Activated naive CD8-positive, alpha-beta T cell treated with anti-CD3 and anti-CD28 coated beads, Interleukin-2, amount 50 U/mL, for 24 hours (primary cell): ENCODE measurements at regions not wholly inside any gene's neighbourhood (a gene's known extent, or its start where the extent isn't known, plus 50 kb on each side); places are given as distances from the start of the nearest gene placed in this dataset.

Experiments
- ATAC-seq: fragments of 150-1000 bp; cut with Tn5 transposase; one replicate; pipeline ENCODE4 v1.10.0; 2021
- DNase-seq: peaks from one replicate; pipeline ENCODE4 v3.0.0; 2021
- H3K27ac Mint-ChIP-seq: one replicate; pipeline ENCODE4 v1.8.0; 2021; ENCODE audit warnings: mild to moderate bottlenecking, mixed read lengths
- H3K27me3 Mint-ChIP-seq: one replicate; pipeline ENCODE4 v1.8.0; 2021; ENCODE audit warnings: mixed read lengths
- H3K36me3 Mint-ChIP-seq: one replicate; pipeline ENCODE4 v1.8.0; 2021; ENCODE audit warnings: low read depth, mixed read lengths
- H3K4me1 Mint-ChIP-seq: one replicate; pipeline ENCODE4 v1.8.0; 2021; ENCODE audit warnings: mixed read lengths
- H3K4me3 Mint-ChIP-seq: one replicate; pipeline ENCODE4 v1.8.0; 2021; ENCODE audit warnings: mild to moderate bottlenecking, moderate library complexity, mixed read lengths
- H3K9me3 Mint-ChIP-seq: one replicate; pipeline ENCODE4 v1.8.0; 2021; ENCODE audit warnings: mixed read lengths

DNA sequence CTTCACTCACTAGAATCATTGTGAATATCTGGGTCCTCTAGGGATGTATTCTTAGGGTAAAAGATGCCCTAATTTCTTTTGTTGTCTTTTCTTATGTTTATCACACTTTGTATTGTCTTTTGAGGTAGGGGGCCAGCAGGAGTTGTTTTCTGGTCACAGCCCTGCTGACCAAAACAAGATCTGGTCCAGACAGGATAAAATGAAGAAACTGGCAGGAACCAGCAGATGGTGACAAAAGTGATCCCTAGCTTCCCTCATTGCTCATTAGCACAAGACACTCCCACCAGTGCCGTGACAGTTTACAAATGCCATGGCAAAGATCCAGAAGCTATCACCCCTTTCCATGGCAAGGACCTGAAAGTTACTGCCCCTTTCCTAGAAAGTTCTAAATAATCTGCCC is 81.7 kb upstream of the CCDC85A start:
- no peaks in the 10 kb centered on the region for H3K4me1 Mint-ChIP-seq
- no peak overlapping the region for H3K27ac Mint-ChIP-seq
- no peaks in the 10 kb centered on the region for H3K36me3 Mint-ChIP-seq
- DNase-seq = no peak
- ATAC-seq = no peak
- H3K27me3 Mint-ChIP-seq = peaks cover 3% of the 10 kb centered on the region
- no peaks in the 10 kb centered on the region for H3K9me3 Mint-ChIP-seq
- no peak overlapping the region for H3K4me3 Mint-ChIP-seq

DNA sequence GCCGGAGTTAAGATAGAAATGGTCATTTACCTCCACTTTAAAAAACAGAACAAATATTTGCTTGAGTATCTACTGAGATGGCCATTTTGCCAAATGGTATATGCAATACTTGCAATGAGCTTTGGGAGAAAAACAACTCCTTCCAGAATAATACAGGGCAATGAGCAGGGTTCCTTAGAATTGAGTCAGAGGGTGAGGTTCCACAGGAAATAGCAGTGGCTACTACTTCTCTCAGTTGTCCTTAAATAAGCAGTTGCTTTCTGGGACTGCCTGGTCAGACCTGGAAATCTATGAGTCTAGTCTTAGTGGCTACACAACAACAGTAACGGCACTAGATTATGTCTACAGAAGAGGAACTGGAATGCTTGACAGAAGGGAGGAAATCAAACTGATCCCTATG is 80.9 kb upstream of the CCDC85A start:
- H3K4me3 Mint-ChIP-seq = no peak overlapping the region
- no peak for DNase-seq
- no peaks in the 10 kb centered on the region for H3K9me3 Mint-ChIP-seq

DNA sequence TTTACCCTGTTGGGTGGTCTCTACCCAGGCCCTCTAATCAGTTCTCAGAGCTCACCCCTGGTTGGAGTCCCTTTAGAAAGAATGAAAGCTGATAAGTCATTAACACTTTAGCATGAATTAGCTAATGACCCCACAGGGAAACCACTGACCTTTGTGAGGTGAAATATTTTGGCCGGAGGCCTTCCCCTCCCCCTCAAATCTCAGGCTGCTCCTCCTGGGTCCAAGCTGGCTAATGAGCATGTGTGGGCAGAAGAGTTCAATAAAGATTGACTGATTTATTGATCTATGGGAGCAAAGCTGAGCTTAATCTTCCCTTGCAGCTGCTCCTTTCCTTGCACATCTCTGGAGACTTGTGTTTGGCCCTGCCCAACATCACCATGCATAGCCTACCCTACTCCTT is 78.8 kb upstream of the CCDC85A start:
- DNase-seq (no peak), ATAC-seq (no peak)
- no peak overlapping the region for H3K4me3 Mint-ChIP-seq
- H3K36me3 Mint-ChIP-seq = no peaks in the 10 kb centered on the region
- peaks cover 3% of the 10 kb centered on the region for H3K27me3 Mint-ChIP-seq
- no peaks in the 10 kb centered on the region for H3K9me3 Mint-ChIP-seq
- no peaks in the 10 kb centered on the region for H3K4me1 Mint-ChIP-seq
- no peak overlapping the region for H3K27ac Mint-ChIP-seq

More for the DNA sequence above, 80.9 kb upstream of the CCDC85A start:
- no peaks in the 10 kb centered on the region for H3K36me3 Mint-ChIP-seq
- peaks cover 3% of the 10 kb centered on the region for H3K27me3 Mint-ChIP-seq
- ATAC-seq = no peak
- H3K4me1 Mint-ChIP-seq = no peaks in the 10 kb centered on the region
- no peak overlapping the region for H3K27ac Mint-ChIP-seq

- Mint-ChIP-seq H3K4me3 (no peak overlapping the region), H3K4me1 (no peaks in the 10 kb centered on the region), H3K27me3 (peaks cover 5% of the 10 kb centered on the region), H3K36me3 (no peaks in the 10 kb centered on the region), H3K27ac (no peak overlapping the region), H3K9me3 (no peaks in the 10 kb centered on the region)
- ATAC-seq (no peak), DNase-seq (no peak)
Measured at GRCh38 chr2:56107502-56108220, 76.1 kb upstream of the CCDC85A start.

GRCh38 chr2:56108806-56109205 is 75.0 kb upstream of the CCDC85A start:
- Mint-ChIP-seq H3K4me1 (no peaks in the 10 kb centered on the region), H3K36me3 (no peaks in the 10 kb centered on the region), H3K27ac (no peak overlapping the region), H3K4me3 (no peak overlapping the region), H3K27me3 (peaks cover 3% of the 10 kb centered on the region), H3K9me3 (no peaks in the 10 kb centered on the region)
- ATAC-seq (no peak), DNase-seq (no peak)

DNA sequence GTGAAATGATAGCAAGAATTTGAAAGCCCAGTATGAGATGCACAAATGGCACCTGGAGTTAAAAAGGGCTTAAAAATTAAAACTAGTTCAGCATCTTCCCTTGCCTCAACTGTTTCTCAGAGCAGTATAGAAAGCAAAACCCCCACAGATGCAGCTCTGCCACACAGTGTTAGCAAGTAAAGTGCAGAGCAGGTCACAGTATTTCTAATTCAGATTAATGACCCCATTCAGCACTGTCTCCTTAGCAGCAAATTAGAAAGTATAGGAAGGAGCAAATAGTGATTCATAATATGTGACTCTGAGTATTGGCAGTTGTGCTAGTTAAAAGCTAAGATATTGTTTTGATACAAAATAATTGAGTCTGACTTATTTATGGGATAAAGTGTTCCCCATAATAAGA is 73.8 kb upstream of the CCDC85A start:
- H3K27me3 Mint-ChIP-seq = peaks cover 2% of the 10 kb centered on the region
- H3K27ac Mint-ChIP-seq = no peak overlapping the region
- DNase-seq (no peak), ATAC-seq (no peak)
- H3K4me3 Mint-ChIP-seq = no peak overlapping the region
- no peaks in the 10 kb centered on the region for H3K4me1 Mint-ChIP-seq
- no peaks in the 10 kb centered on the region for H3K36me3 Mint-ChIP-seq
- no peaks in the 10 kb centered on the region for H3K9me3 Mint-ChIP-seq

DNA sequence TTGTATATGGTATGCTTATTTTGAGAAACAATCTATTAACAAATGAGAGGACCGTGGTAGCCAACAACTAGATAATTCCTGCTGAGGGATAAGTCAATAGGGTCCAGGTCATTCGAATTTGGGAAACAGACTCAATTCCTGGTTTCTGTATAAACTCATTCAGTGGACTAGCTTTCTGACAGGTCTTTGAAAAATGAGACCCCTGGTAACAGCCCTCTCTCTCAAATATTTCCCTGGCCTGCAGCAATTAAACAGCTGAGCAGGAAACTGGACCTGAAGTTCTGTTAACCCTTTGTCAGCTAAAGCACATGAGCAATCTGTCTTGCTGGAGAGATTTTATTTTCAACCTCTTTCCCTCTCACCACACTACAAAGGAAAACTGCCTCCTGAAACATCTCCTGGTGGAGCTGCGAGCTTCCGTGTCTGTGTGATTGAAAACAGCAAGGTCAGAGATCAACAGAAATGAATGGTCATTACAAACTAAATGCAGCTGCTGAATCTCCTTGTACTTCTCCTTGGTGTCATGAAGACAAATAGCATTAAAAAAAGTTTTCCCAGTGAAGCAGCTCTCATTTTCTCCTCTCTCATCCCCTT is 70.3 kb upstream of the CCDC85A start:
- no peak for DNase-seq
- H3K4me3 Mint-ChIP-seq = no peak overlapping the region
- no peaks in the 10 kb centered on the region for H3K36me3 Mint-ChIP-seq
- no peaks in the 10 kb centered on the region for H3K4me1 Mint-ChIP-seq
- peaks cover 2% of the 10 kb centered on the region for H3K27me3 Mint-ChIP-seq
- peaks cover under 1% of the 10 kb centered on the region for H3K9me3 Mint-ChIP-seq
- ATAC-seq = no peak
- no peak overlapping the region for H3K27ac Mint-ChIP-seq

- Mint-ChIP-seq H3K27ac (no peak overlapping the region), H3K36me3 (no peaks in the 10 kb centered on the region), H3K4me1 (no peaks in the 10 kb centered on the region), H3K27me3 (no peaks in the 10 kb centered on the region), H3K4me3 (no peak overlapping the region), H3K9me3 (peaks cover 3% of the 10 kb centered on the region)
- no peak for DNase-seq
- ATAC-seq = no peak
Measured at GRCh38 chr2:56117764-56118163, 66.0 kb upstream of the CCDC85A start.

- Mint-ChIP-seq H3K4me3 (no peak overlapping the region), H3K36me3 (no peaks in the 10 kb centered on the region), H3K4me1 (no peaks in the 10 kb centered on the region), H3K9me3 (peaks cover 3% of the 10 kb centered on the region), H3K27ac (no peak overlapping the region), H3K27me3 (no peaks in the 10 kb centered on the region)
- no peak for ATAC-seq
- DNase-seq = no peak
Measured at GRCh38 chr2:56118474-56118873, 65.3 kb upstream of the CCDC85A start.

GRCh38 chr2:56121995-56122394 is 61.8 kb upstream of the CCDC85A start:
- no peaks in the 10 kb centered on the region for H3K36me3 Mint-ChIP-seq
- DNase-seq (no peak), ATAC-seq (no peak)
- H3K27me3 Mint-ChIP-seq = no peaks in the 10 kb centered on the region
- no peaks in the 10 kb centered on the region for H3K4me1 Mint-ChIP-seq
- no peak overlapping the region for H3K4me3 Mint-ChIP-seq
- peaks cover 3% of the 10 kb centered on the region for H3K9me3 Mint-ChIP-seq
- no peak overlapping the region for H3K27ac Mint-ChIP-seq

GRCh38 chr2:56123538-56123937 is 60.3 kb upstream of the CCDC85A start:
- no peaks in the 10 kb centered on the region for H3K36me3 Mint-ChIP-seq
- DNase-seq = no peak
- peak; percentile 10 for ATAC-seq
- no peaks in the 10 kb centered on the region for H3K4me1 Mint-ChIP-seq
- no peak overlapping the region for H3K4me3 Mint-ChIP-seq
- H3K9me3 Mint-ChIP-seq = peaks cover 1% of the 10 kb centered on the region
- H3K27ac Mint-ChIP-seq = no peak overlapping the region
- H3K27me3 Mint-ChIP-seq = no peaks in the 10 kb centered on the region

DNA sequence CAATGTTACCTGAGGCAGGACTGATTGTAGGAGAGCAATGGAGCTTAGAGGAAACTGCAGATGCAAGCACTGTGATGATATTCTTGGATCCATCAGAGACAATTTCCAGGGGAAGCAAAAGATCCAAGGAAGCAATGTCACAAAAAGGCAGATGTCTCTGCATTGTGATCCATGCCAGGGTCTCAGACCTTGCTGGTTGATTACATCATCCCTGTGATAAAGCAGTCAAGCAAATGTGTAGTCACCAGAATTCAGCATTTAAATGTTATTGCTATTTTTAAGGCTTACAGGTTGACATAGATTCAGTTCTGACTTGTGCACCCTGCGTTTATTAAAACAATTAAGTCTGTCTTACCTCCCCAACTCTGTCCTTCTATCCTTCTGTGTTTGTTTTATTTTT is 56.8 kb upstream of the CCDC85A start:
- no peaks in the 10 kb centered on the region for H3K36me3 Mint-ChIP-seq
- no peaks in the 10 kb centered on the region for H3K4me1 Mint-ChIP-seq
- no peak for ATAC-seq
- H3K27me3 Mint-ChIP-seq = no peaks in the 10 kb centered on the region
- no peaks in the 10 kb centered on the region for H3K9me3 Mint-ChIP-seq
- DNase-seq = no peak
- H3K4me3 Mint-ChIP-seq = no peak overlapping the region
- H3K27ac Mint-ChIP-seq = no peak overlapping the region

DNA sequence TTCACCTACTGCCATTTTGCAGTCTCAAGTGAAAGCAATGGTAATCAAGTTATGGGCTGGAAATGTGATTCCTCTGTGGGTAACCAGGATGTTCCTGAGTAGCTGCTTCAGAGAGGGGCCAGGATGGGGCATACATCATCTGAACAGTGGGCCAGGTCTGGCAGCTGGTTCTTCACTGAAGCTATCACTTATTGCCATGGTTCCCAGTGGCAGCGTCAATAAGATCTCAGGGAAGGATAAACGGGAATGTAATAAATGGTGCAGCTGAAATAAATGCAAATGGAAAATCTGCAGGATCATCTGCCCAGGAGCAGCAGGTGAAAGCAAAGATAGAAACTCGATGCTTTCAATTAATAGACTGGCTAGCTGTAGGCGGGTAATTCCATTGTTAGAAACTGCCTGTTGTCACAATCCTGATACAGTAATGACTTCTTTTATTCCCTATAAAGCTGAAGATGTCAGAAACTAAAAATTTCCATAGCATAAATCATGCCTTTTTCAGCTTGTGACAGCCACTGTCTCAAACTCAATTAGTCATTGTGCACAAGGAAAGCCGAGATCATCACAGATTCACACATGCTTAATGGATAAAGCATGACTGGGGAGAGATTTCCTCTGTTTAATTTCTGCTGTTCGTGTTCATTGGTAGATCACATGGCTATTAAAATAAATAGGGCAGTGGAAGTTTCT is 56.2 kb upstream of the CCDC85A start:
- Mint-ChIP-seq H3K27me3 (peaks cover 2% of the 10 kb centered on the region), H3K27ac (no peak overlapping the region), H3K9me3 (no peaks in the 10 kb centered on the region), H3K4me1 (no peaks in the 10 kb centered on the region), H3K36me3 (no peaks in the 10 kb centered on the region), H3K4me3 (no peak overlapping the region)
- DNase-seq (no peak), ATAC-seq (no peak)

- no peak overlapping the region for H3K4me3 Mint-ChIP-seq
- no peaks in the 10 kb centered on the region for H3K9me3 Mint-ChIP-seq
- H3K36me3 Mint-ChIP-seq = no peaks in the 10 kb centered on the region
- H3K27me3 Mint-ChIP-seq = peaks cover 2% of the 10 kb centered on the region
- ATAC-seq = no peak
- H3K4me1 Mint-ChIP-seq = no peaks in the 10 kb centered on the region
- no peak for DNase-seq
- no peak overlapping the region for H3K27ac Mint-ChIP-seq
Measured at GRCh38 chr2:56128235-56128634, 55.6 kb upstream of the CCDC85A start.

DNA sequence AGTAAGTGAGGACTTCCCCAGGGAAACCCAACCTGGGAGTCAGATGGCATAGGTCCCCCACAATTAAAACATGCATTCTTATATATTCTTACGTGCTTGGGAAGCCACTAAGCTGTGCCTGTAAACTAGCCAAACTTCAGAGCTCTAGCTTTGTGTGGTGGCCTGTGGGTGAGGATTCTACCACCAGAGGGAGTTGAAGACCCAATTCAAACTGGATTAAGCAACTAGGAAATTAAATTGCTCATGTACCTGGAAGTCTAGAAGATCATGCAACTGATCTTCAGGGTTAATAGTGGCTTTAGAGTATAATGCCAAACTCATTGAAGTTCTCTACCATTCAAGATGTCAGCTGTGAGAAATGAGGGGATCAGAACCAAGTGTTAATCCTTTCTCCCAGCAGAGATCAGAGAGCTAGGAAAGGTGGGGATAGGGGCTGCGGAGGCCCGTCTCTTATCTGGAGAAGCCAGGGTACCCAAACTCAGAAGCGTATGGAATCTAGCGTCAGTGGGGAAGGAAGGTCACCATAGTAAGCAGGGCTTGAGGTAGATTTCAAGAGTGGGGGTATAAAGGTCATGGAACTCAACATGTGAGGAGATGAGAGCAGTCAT is 53.2 kb upstream of the CCDC85A start:
- Mint-ChIP-seq H3K9me3 (no peaks in the 10 kb centered on the region), H3K36me3 (no peaks in the 10 kb centered on the region), H3K4me3 (no peak overlapping the region), H3K27ac (no peak overlapping the region), H3K27me3 (peaks cover 2% of the 10 kb centered on the region), H3K4me1 (no peaks in the 10 kb centered on the region)
- DNase-seq (no peak), ATAC-seq (no peak)
